ENCODE measurements at regions not wholly inside any gene's neighbourhood (a gene's known extent, or its start where the extent isn't known, plus 50 kb on each side); places are given as distances from the start of the nearest gene placed in this dataset.

- in situ Hi-C loops (cut with HindIII; ENCODE audit: low pct_unique_long_range_greater_than_20kb, low sequenced_read_pairs), result no loop called here
- no peak for DNase-seq (ENCODE audit: low read depth, low spot score)
Measured at GRCh38 chr2:120857931-120858330, 122.3 kb downstream of the GLI2 start.

- in situ Hi-C loops (cut with HindIII; ENCODE audit: low pct_unique_long_range_greater_than_20kb, low sequenced_read_pairs), result no loop called here
- no peak for DNase-seq (ENCODE audit: low read depth, low spot score)
Measured at GRCh38 chr2:120858361-120859106, 122.9 kb downstream of the GLI2 start.

- DNase-seq (ENCODE audit: low read depth, low spot score), result no peak
- in situ Hi-C loops (cut with HindIII; ENCODE audit: low pct_unique_long_range_greater_than_20kb, low sequenced_read_pairs), result no loop called here
Measured at GRCh38 chr2:120859128-120859527, 123.5 kb downstream of the GLI2 start.

- in situ Hi-C loops (cut with HindIII; ENCODE audit: low pct_unique_long_range_greater_than_20kb, low sequenced_read_pairs), result no loop called here
- no peak for DNase-seq (ENCODE audit: low read depth, low spot score)
Measured at GRCh38 chr2:120859814-120860578, 124.3 kb downstream of the GLI2 start.

GRCh38 chr2:120860579-120860922 lies 124.9 kb downstream of the GLI2 start:
- in situ Hi-C loops (cut with HindIII; ENCODE audit: low pct_unique_long_range_greater_than_20kb, low sequenced_read_pairs), result no loop called here

GRCh38 chr2:120861191-120861575 lies 125.5 kb downstream of the GLI2 start:
- in situ Hi-C loops (cut with HindIII; ENCODE audit: low pct_unique_long_range_greater_than_20kb, low sequenced_read_pairs), result no loop called here
- DNase-seq (ENCODE audit: low read depth, low spot score), result no peak

More at GRCh38 chr2:120860579-120860922, 124.9 kb downstream of the GLI2 start:
- no peak for DNase-seq (ENCODE audit: low read depth, low spot score)

- no peak for DNase-seq (ENCODE audit: low read depth, low spot score)
- in situ Hi-C loops (cut with HindIII; ENCODE audit: low pct_unique_long_range_greater_than_20kb, low sequenced_read_pairs), result no loop called here
Measured at GRCh38 chr2:120861576-120862191, 126.0 kb downstream of the GLI2 start.

GRCh38 chr2:120862201-120863060 lies 126.8 kb downstream of the GLI2 start:
- DNase-seq (ENCODE audit: low read depth, low spot score), result no peak
- in situ Hi-C loops (cut with HindIII; ENCODE audit: low pct_unique_long_range_greater_than_20kb, low sequenced_read_pairs), result no loop called here

GRCh38 chr2:120863146-120863545 lies 127.5 kb downstream of the GLI2 start:
- in situ Hi-C loops (cut with HindIII; ENCODE audit: low pct_unique_long_range_greater_than_20kb, low sequenced_read_pairs), result no loop called here
- no peak for DNase-seq (ENCODE audit: low read depth, low spot score)

- no peak for DNase-seq (ENCODE audit: low read depth, low spot score)
- in situ Hi-C loops (cut with HindIII; ENCODE audit: low pct_unique_long_range_greater_than_20kb, low sequenced_read_pairs), result no loop called here
Measured at GRCh38 chr2:120863661-120864320, 128.1 kb downstream of the GLI2 start.

- in situ Hi-C loops (cut with HindIII; ENCODE audit: low pct_unique_long_range_greater_than_20kb, low sequenced_read_pairs), result no loop called here
- DNase-seq (ENCODE audit: low read depth, low spot score), result no peak
Measured at GRCh38 chr2:120864981-120865380, 129.3 kb downstream of the GLI2 start.

GRCh38 chr2:120865656-120866055 lies 130.0 kb downstream of the GLI2 start:
- no peak for DNase-seq (ENCODE audit: low read depth, low spot score)
- in situ Hi-C loops (cut with HindIII; ENCODE audit: low pct_unique_long_range_greater_than_20kb, low sequenced_read_pairs), result no loop called here

- no peak for DNase-seq (ENCODE audit: low read depth, low spot score)
- in situ Hi-C loops (cut with HindIII; ENCODE audit: low pct_unique_long_range_greater_than_20kb, low sequenced_read_pairs), result no loop called here
Measured at GRCh38 chr2:120866071-120866470, 130.4 kb downstream of the GLI2 start.

- in situ Hi-C loops (cut with HindIII; ENCODE audit: low pct_unique_long_range_greater_than_20kb, low sequenced_read_pairs), result no loop called here
- DNase-seq (ENCODE audit: low read depth, low spot score), result no peak
Measured at GRCh38 chr2:120866483-120867140, 130.9 kb downstream of the GLI2 start.

- in situ Hi-C loops (cut with HindIII; ENCODE audit: low pct_unique_long_range_greater_than_20kb, low sequenced_read_pairs), result no loop called here
Measured at GRCh38 chr2:120867290-120868241, 131.9 kb downstream of the GLI2 start.

GRCh38 chr2:120868366-120868765 lies 132.7 kb downstream of the GLI2 start:
- in situ Hi-C loops (cut with HindIII; ENCODE audit: low pct_unique_long_range_greater_than_20kb, low sequenced_read_pairs), result no loop called here
- DNase-seq (ENCODE audit: low read depth, low spot score), result no peak

More at GRCh38 chr2:120867290-120868241, 131.9 kb downstream of the GLI2 start:
- DNase-seq (ENCODE audit: low read depth, low spot score), result peak; percentile 34
